ENCODE measurements at regions not wholly inside any gene's neighbourhood (a gene's known extent, or its start where the extent isn't known, plus 50 kb on each side); places are given as distances from the start of the nearest gene placed in this dataset.

DNA sequence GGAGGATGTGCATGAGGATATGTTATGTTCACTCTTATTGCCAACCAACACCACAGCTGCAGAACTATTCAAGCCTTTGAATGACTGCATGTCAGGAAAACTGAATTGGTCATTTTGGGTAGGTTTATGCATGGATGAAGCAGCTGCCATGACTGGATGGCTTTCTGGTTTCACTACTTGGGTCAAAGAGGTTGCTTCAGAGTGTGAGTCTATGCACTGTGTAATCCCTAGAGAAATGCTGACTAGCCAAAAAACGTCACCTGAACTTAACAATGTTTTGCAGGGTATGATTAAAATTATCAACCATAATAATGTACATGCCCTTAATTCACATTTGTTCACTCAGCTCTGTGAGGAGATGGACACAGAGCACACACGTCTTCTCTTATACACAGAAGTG lies 206.7 kb upstream of the RBBP8 start:
- TF ChIP-seq CTCF (conservative IDR thresholded peaks at IDR 0.05; ENCODE audit: low read length), result no peak
- DNase-seq (ENCODE audit: low read depth), result no peak
- no peak overlapping the region for H3K4me3 ChIP-seq (ENCODE audit: low read length)

GRCh38 chr18:22728016-22728415 lies 205.1 kb upstream of the RBBP8 start:
- no peak for TF ChIP-seq CTCF (conservative IDR thresholded peaks at IDR 0.05; ENCODE audit: low read length)
- H3K4me3 ChIP-seq (ENCODE audit: low read length), result no peak overlapping the region
- DNase-seq (ENCODE audit: low read depth), result no peak

- no peak overlapping the region for H3K4me3 ChIP-seq (ENCODE audit: low read length)
- no peak for TF ChIP-seq CTCF (conservative IDR thresholded peaks at IDR 0.05; ENCODE audit: low read length)
- DNase-seq (ENCODE audit: low read depth), result no peak
These were observed 204.5 kb upstream of the RBBP8 start for GRCh38 chr18:22728481-22729105.

GRCh38 chr18:22731398-22731797 lies 201.7 kb upstream of the RBBP8 start:
- TF ChIP-seq CTCF (conservative IDR thresholded peaks at IDR 0.05; ENCODE audit: low read length), result no peak

GRCh38 chr18:22734105-22734661 lies 198.9 kb upstream of the RBBP8 start:
- DNase-seq (ENCODE audit: low read depth), result no peak
- no peak for TF ChIP-seq CTCF (conservative IDR thresholded peaks at IDR 0.05; ENCODE audit: low read length)
- no peak overlapping the region for H3K4me3 ChIP-seq (ENCODE audit: low read length)

More at GRCh38 chr18:22731398-22731797, 201.7 kb upstream of the RBBP8 start:
- H3K4me3 ChIP-seq (ENCODE audit: low read length), result no peak overlapping the region
- DNase-seq (ENCODE audit: low read depth), result no peak

DNA sequence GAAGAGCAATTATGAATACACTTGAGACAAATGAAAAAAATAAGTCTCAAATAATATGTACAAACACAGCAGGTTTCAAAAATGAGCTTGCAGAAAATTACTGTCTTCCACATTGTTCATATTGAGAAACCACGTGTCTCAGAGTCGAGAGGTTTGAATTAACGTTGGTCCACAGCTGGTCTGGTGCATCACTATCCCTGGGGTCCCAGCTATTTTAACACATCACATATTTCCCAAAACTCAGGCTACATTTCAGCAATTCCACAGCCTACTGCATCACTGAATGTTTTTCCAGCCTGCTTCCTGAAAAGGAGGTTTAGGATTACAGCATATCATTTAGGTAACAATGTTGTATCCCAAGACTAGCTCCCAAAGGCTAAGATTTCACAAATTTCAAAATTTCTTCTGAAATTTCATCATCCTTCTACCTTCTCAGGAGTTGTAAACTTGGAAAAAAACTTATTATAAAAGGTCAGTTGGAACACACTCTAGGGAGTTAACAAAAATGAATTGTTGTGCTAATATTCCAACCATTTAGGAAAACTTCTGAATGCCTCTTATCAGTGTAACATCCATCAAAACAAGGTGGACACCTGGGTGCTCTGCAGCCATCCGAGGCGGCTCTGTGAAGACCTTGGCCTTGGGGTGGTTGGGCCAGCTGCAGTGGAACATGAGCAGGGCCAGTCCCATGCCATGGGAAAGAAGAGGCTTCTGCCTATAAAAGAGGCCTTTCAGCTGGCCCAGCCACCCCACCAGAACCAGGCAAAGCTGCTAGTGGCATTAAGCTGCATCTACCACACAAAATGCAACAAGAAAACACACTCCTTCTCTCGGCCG lies 198.1 kb upstream of the RBBP8 start:
- no peak overlapping the region for H3K4me3 ChIP-seq (ENCODE audit: low read length)
- TF ChIP-seq CTCF (conservative IDR thresholded peaks at IDR 0.05; ENCODE audit: low read length), result no peak
- DNase-seq (ENCODE audit: low read depth), result peak; percentile 65
